Transverse colon (tissue), 4 donors: ENCODE measurements at regions not wholly inside any gene's neighbourhood (a gene's known extent, or its start where the extent isn't known, plus 50 kb on each side); places are given as distances from the start of the nearest gene placed in this dataset.

Experiments
- DNase-seq: peaks from one replicate; pipeline ENCODE4 v3.0.0-alpha.2; 2019
- H3K27ac ChIP-seq, 4 donors: fragments of 200-600 bp; sonication (generic); 2 replicates each; pipeline ENCODE4 v1.5.1; 2016 to 2018; ENCODE audit warnings: inconsistent platforms in 4 of 4
- H3K27me3 ChIP-seq: fragments of 200-600 bp; sonication (generic); 2 replicates; pipeline ENCODE4 v1.5.1; 2017; ENCODE audit warnings: inconsistent platforms
- H3K36me3 ChIP-seq, 4 donors: fragments of 200-600 bp; sonication (generic); 2 replicates each; pipeline ENCODE4 v1.5.1; 2017 to 2019; ENCODE audit warnings: inconsistent platforms in 4 of 4
- H3K4me1 ChIP-seq, 4 donors: fragments of 200-600 bp; sonication (generic); 2 replicates each; pipeline ENCODE4 v1.5.1; 2017 to 2020; ENCODE audit warnings: inconsistent platforms in 4 of 4
- H3K4me3 ChIP-seq, 4 donors: fragments of 200-600 bp; sonication (generic); 1 replicate in 1 of 4; 2 replicates in 3 of 4; pipeline versions ENCODE4 v1.5.1 to v1.6.1; 2017 to 2019; ENCODE audit warnings: inconsistent platforms in 4 of 4
- H3K9me3 ChIP-seq, 2 donors: fragments of 200-600 bp; sonication (generic); 2 replicates each; pipeline ENCODE4 v1.5.1; 2017 to 2019; ENCODE audit warnings: inconsistent platforms in 2 of 2
- CTCF ChIP-seq, 5 experiments: fragments of 200-600 bp in 3 of 5; fragments of 450-650 bp in 2 of 5; sonication (generic) in 3 of 5; IDR thresholded peaks; 1 replicate in 2 of 5; 2 replicates in 3 of 5; pipeline ENCODE4 v1.5.1; 2016 to 2017; ENCODE audit warnings: antibody characterized with exemption in 5 of 5, inconsistent platforms in 3 of 5, mild to moderate bottlenecking in 2 of 5, moderate library complexity in 1 of 5
- EP300 ChIP-seq: sonication (generic); formaldehyde crosslinking; IDR thresholded peaks from one replicate; pipeline ENCODE4 v1.6.1; 2017; ENCODE audit warnings: antibody characterized with exemption, low read depth
- POLR2A ChIP-seq: fragments of 450-650 bp; IDR thresholded peaks from one replicate; pipeline ENCODE4 v1.6.1; 2016; ENCODE audit warnings: antibody characterized with exemption, mild to moderate bottlenecking, moderate library complexity
- POLR2AphosphoS5 ChIP-seq, 3 donors: sonication (generic); formaldehyde crosslinking; IDR thresholded peaks; one replicate each; pipeline ENCODE4 v1.6.1; 2016; ENCODE audit warnings: antibody characterized with exemption in 3 of 3
- WGBS, 2 donors: methylation state at CpG; one replicate each; pipeline ENCODE4 v1.1.5; 2018; ENCODE audit warnings: low coverage in 1 of 2; 5-methylcytosine and 5-hydroxymethylcytosine counted together
- in situ Hi-C, 4 donors: fragments of 200-750 bp; cut with MboI; loops; one replicate each; pipeline versions ENCODE4 v1.15.0 to v1.15.1; 2017; ENCODE audit warnings: low sequenced_read_pairs in 3 of 4, low pct_ligation_motif_present in 1 of 4, low pct_unique_long_range_greater_than_20kb in 1 of 4
- intact Hi-C: fragments of 100-400 bp; cut with DNase I; formaldehyde crosslinking; loops from one replicate; pipeline ENCODE4 v1.15.1; 2023; ENCODE audit warnings: low total_unique reads

GRCh38 chr12:124704619-124705018 is 137.2 kb upstream of the NCOR2 start:
- WGBS, 2 donors = 88% methylated on average over 13 of the region's 13 CpGs; no CpG with 5 or more reads in 1 of the 2 donors
- DNase-seq = no peak
- in situ Hi-C loops = no loop called here

GRCh38 chr12:124703856-124704255 is 136.4 kb upstream of the NCOR2 start:
- no peaks in the 10 kb centered on the region for H3K36me3 ChIP-seq
- no peak overlapping the region for H3K27ac ChIP-seq
- no peak overlapping the region for H3K4me3 ChIP-seq
- 80 to 86% methylated on average over 3 to 8 of the region's 8 CpGs for whole genome bisulfite sequencing, 2 donors
- in situ Hi-C loops = no loop called here
- H3K27me3 ChIP-seq = no peaks in the 10 kb centered on the region
- intact Hi-C loops = no loop called here
- peaks cover 0 to 6% (median 2%) of the 10 kb centered on the region in 4 donors for H3K4me1 ChIP-seq
- no peaks in the 10 kb centered on the region for H3K9me3 ChIP-seq
- TF ChIP-seq POLR2AphosphoS5 (IDR thresholded peaks at IDR 0.05) (no peak), CTCF (IDR thresholded peaks at IDR 0.05) (no peak), POLR2A (no peak), EP300 (no peak)
- DNase-seq = no peak

More at GRCh38 chr12:124704619-124705018, 137.2 kb upstream of the NCOR2 start:
- Histone ChIP-seq H3K27ac (no peak overlapping the region), H3K4me3 (no peak overlapping the region), H3K4me1 (peaks cover 0 to 8% (median 2%) of the 10 kb centered on the region in 4 donors), H3K27me3 (no peaks in the 10 kb centered on the region), H3K36me3 (no peaks in the 10 kb centered on the region), H3K9me3 (no peaks in the 10 kb centered on the region)
- intact Hi-C loops = no loop called here
- TF ChIP-seq POLR2A (no peak), EP300 (no peak), CTCF (IDR thresholded peaks at IDR 0.05) (no peak), POLR2AphosphoS5 (IDR thresholded peaks at IDR 0.05) (no peak)

- H3K4me3 ChIP-seq = no peak overlapping the region
- WGBS, 2 donors = 88 to 92% methylated on average over 1 of the region's 1 CpG
- no peaks in the 10 kb centered on the region for H3K9me3 ChIP-seq
- TF ChIP-seq CTCF (IDR thresholded peaks at IDR 0.05) = no peak
- no peak for TF ChIP-seq POLR2A
- H3K4me1 ChIP-seq = peaks cover 0 to 9% (median 2%) of the 10 kb centered on the region in 4 donors
- H3K36me3 ChIP-seq = no peaks in the 10 kb centered on the region
- in situ Hi-C loops = no loop called here
- H3K27me3 ChIP-seq = no peaks in the 10 kb centered on the region
- no peak overlapping the region for H3K27ac ChIP-seq
- no peak for DNase-seq
- intact Hi-C loops = no loop called here
These were observed 135.3 kb upstream of the NCOR2 start for GRCh38 chr12:124702736-124703135.

- no peaks in the 10 kb centered on the region for H3K36me3 ChIP-seq
- intact Hi-C loops = no loop called here
- H3K9me3 ChIP-seq = no peaks in the 10 kb centered on the region
- no peak for DNase-seq
- peaks cover 0 to 18% (median 2%) of the 10 kb centered on the region in 4 donors for H3K4me1 ChIP-seq
- H3K27ac ChIP-seq = peak overlapping the region in 3 of 4 donors; percentile 13 to 25 (median 21)
- TF ChIP-seq POLR2A = no peak
- TF ChIP-seq CTCF (IDR thresholded peaks at IDR 0.05) = no peak
- no peak for TF ChIP-seq EP300
- no peak overlapping the region for H3K4me3 ChIP-seq
- 0 to 72% methylated on average over 1 to 17 of the region's 17 CpGs for WGBS, 2 donors
- in situ Hi-C loops = no loop called here
- no peaks in the 10 kb centered on the region for H3K27me3 ChIP-seq
These were observed 133.6 kb upstream of the NCOR2 start for GRCh38 chr12:124700810-124701592.
